OCI-LY7 (cell line): ENCODE measurements at regions not wholly inside any gene's neighbourhood (a gene's known extent, or its start where the extent isn't known, plus 50 kb on each side); places are given as distances from the start of the nearest gene placed in this dataset.

Experiments
- BruUV-seq: library from RNA; stranded (reverse); fragments of 400-500 nt; replicated peaks from 2 replicates; lab custom pipeline; 2021; lab: Mats Ljungman, UMichigan
- CTCF ChIA-PET: fragments of 300-600 bp; sonication (Branson Sonifier 250); formaldehyde crosslinking; loops from one replicate; lab custom pipeline; 2022; ENCODE audit warnings: antibody characterized with exemption; ENCODE audit not compliant: unreplicated experiment; lab: Charles Lee
- POLR2A ChIA-PET: fragments of 300-600 bp; sonication (Branson Sonifier 250); formaldehyde crosslinking; loops from one replicate; lab custom pipeline; 2022; ENCODE audit warnings: antibody characterized with exemption; lab: Charles Lee
- DNase-seq: peaks from one replicate; pipeline ENCODE4 v3.0.0-alpha.2; 2015; ENCODE audit warnings: low spot score
- H2AFZ ChIP-seq: fragments of 200-600 bp; sonication (generic), shearing (Covaris generic); 2 replicates; pipeline ENCODE4 v1.6.1; 2014; ENCODE audit warnings: mild to moderate bottlenecking, antibody characterized with exemption, low read length, moderate library complexity
- H3K27ac ChIP-seq: fragments of 200-600 bp; sonication (generic); 2 replicates; pipeline ENCODE4 v1.5.1; 2014; ENCODE audit warnings: mixed run types, low read depth, mild to moderate bottlenecking, moderate library complexity, low read length, inconsistent platforms; ENCODE audit not compliant: poor library complexity, severe bottlenecking
- H3K36me3 ChIP-seq: fragments of 200-600 bp; sonication (generic); 2 replicates; pipeline ENCODE4 v1.6.1; 2014; ENCODE audit warnings: mild to moderate bottlenecking, antibody characterized with exemption, low read length, moderate library complexity, mixed read lengths; ENCODE audit not compliant: insufficient read depth
- H3K4me1 ChIP-seq: fragments of 200-600 bp; sonication (generic); 2 replicates; pipeline ENCODE4 v1.5.1; 2014; ENCODE audit warnings: mild to moderate bottlenecking, low read length; ENCODE audit not compliant: insufficient read depth, poor library complexity, severe bottlenecking
- H3K4me2 ChIP-seq: fragments of 200-600 bp; sonication (generic); 2 replicates; pipeline ENCODE4 v1.6.1; 2014; ENCODE audit warnings: mild to moderate bottlenecking, low read length
- H3K4me3 ChIP-seq: fragments of 200-600 bp; sonication (generic); 2 replicates; pipeline ENCODE4 v1.5.1; 2014; ENCODE audit warnings: mild to moderate bottlenecking, low read depth, low read length; ENCODE audit not compliant: poor library complexity, severe bottlenecking
- H3K79me2 ChIP-seq: fragments of 200-600 bp; sonication (generic); 2 replicates; pipeline ENCODE4 v1.6.1; 2016; ENCODE audit warnings: low read depth, mild to moderate bottlenecking, low read length, moderate library complexity, mixed read lengths; ENCODE audit not compliant: insufficient read depth
- H3K9me2 ChIP-seq: fragments of 200-600 bp; sonication (generic); 2 replicates; pipeline ENCODE4 v1.6.1; 2016; ENCODE audit warnings: mild to moderate bottlenecking, low read length, mixed read lengths; ENCODE audit not compliant: insufficient read depth
- H3K9me3 ChIP-seq: fragments of 200-600 bp; sonication (generic); 2 replicates; pipeline ENCODE4 v1.6.1; 2014; ENCODE audit warnings: mild to moderate bottlenecking, mixed run types, low read length, mixed read lengths
- H4K20me1 ChIP-seq: fragments of 200-600 bp; sonication (generic); 2 replicates; pipeline ENCODE4 v1.6.1; 2014; ENCODE audit warnings: mild to moderate bottlenecking, antibody characterized with exemption, low read length, moderate library complexity, mixed read lengths; ENCODE audit not compliant: insufficient read depth
- EZH2phosphoT487 ChIP-seq: fragments of 200-600 bp; sonication (generic); IDR thresholded peaks from 2 replicates; pipeline ENCODE4 v1.6.1; 2018; ENCODE audit warnings: low read depth, borderline replicate concordance, mild to moderate bottlenecking, mixed run types, antibody characterized with exemption, low read length, moderate library complexity, mixed read lengths
- intact Hi-C: fragments of 100-400 bp; cut with micrococcal nuclease; formaldehyde crosslinking; loops from one replicate; pipeline ENCODE4 v1.10.0; 2022; ENCODE audit not compliant: unreplicated experiment
- TF ChIP-seq, protein P1 (sequence below): fragments of 200-600 bp; sonication (generic); conservative IDR thresholded peaks from 2 replicates; pipeline ENCODE4 v1.5.1; 2014; ENCODE audit warnings: mild to moderate bottlenecking, antibody characterized with exemption, low read length, moderate library complexity, mixed read lengths

DNA sequence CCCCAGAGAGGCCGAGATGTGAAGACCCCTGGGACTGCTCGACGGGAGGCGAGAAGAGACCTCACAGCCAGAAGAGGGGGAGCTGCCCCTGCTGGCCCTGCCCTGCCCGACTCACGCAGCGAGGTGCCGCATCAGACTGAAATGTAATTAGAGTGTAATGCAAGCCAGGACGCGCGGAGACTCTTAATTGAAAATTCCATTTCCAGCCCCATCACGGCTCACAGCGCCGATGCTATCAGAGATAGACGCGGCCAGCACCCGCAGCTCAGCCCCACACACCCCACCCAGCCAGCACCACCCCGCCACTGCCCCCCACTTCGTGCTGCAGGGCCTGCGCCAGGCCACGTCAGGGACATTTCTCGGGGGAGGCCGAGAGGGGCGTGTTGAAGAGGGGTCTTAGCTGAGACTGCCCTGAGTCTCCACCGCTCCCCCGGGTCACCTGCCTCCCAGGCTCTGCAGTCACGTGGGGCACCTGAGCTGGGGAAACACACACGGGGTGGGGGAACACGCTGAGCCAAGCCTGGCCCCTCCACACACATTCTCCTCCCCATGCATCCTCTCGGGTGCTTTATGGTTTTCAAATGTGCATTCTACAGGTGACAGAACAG is 78.1 kb downstream of the TEX51 start:
- Histone ChIP-seq H2AFZ (no peak overlapping the region), H4K20me1 (no peaks in the 10 kb centered on the region), H3K4me3 (no peak overlapping the region), H3K27ac (no peak overlapping the region), H3K9me2 (no peaks in the 10 kb centered on the region), H3K4me1 (no peaks in the 10 kb centered on the region), H3K9me3 (no peaks in the 10 kb centered on the region), H3K4me2 (no peak overlapping the region), H3K79me2 (no peaks in the 10 kb centered on the region), H3K36me3 (no peaks in the 10 kb centered on the region)
- intact Hi-C loops: loop anchor here (10.0 kb wide), 1 partner anchor 202 kb away; no protein-coding TSS in a partner anchor
- no peak for TF ChIP-seq EZH2phosphoT487
- TF ChIP-seq, protein P1, sequence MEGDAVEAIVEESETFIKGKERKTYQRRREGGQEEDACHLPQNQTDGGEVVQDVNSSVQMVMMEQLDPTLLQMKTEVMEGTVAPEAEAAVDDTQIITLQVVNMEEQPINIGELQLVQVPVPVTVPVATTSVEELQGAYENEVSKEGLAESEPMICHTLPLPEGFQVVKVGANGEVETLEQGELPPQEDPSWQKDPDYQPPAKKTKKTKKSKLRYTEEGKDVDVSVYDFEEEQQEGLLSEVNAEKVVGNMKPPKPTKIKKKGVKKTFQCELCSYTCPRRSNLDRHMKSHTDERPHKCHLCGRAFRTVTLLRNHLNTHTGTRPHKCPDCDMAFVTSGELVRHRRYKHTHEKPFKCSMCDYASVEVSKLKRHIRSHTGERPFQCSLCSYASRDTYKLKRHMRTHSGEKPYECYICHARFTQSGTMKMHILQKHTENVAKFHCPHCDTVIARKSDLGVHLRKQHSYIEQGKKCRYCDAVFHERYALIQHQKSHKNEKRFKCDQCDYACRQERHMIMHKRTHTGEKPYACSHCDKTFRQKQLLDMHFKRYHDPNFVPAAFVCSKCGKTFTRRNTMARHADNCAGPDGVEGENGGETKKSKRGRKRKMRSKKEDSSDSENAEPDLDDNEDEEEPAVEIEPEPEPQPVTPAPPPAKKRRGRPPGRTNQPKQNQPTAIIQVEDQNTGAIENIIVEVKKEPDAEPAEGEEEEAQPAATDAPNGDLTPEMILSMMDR: no peak
- BruUV-seq: no TSS peak
- CTCF ChIA-PET: no interaction called here
- POLR2A ChIA-PET: no interaction called here
- DNase-seq: no peak

DNA sequence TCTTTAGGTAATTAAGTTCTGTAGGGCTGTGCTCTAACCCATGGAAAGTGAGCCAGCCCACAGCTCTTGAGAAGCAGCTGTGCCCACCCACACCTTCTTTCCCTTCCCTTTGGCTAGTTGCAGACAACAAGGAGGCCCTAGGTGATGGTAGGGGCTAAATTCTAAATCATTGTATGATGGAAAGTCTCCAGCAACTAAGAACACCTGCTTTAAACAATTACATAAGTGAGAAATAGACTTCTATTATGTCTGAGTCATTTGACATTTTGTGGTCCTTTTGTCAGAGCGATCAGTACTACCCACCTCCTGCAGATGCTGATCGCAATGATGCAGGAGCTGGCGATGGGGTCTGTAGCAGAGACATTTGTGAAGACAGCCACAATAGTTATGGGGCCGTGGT is 79.6 kb downstream of the TEX51 start:
- TF ChIP-seq, protein P1: no peak
- TF ChIP-seq EZH2phosphoT487: no peak
- Histone ChIP-seq H3K36me3 (no peaks in the 10 kb centered on the region), H3K79me2 (no peaks in the 10 kb centered on the region), H2AFZ (no peak overlapping the region), H3K27ac (no peak overlapping the region), H3K9me3 (no peaks in the 10 kb centered on the region), H3K9me2 (no peaks in the 10 kb centered on the region), H3K4me3 (no peak overlapping the region), H4K20me1 (no peaks in the 10 kb centered on the region), H3K4me2 (no peak overlapping the region), H3K4me1 (no peaks in the 10 kb centered on the region)
- ChIA-PET POLR2A (no interaction called here), CTCF (no interaction called here)
- intact Hi-C loops: loop anchor here (10.0 kb wide), 1 partner anchor 204 kb away; no protein-coding TSS in a partner anchor
- no TSS peak for BruUV-seq
- DNase-seq: no peak
